ENCODE measurements at regions not wholly inside any gene's neighbourhood (a gene's known extent, or its start where the extent isn't known, plus 50 kb on each side); places are given as distances from the start of the nearest gene placed in this dataset.

DNA sequence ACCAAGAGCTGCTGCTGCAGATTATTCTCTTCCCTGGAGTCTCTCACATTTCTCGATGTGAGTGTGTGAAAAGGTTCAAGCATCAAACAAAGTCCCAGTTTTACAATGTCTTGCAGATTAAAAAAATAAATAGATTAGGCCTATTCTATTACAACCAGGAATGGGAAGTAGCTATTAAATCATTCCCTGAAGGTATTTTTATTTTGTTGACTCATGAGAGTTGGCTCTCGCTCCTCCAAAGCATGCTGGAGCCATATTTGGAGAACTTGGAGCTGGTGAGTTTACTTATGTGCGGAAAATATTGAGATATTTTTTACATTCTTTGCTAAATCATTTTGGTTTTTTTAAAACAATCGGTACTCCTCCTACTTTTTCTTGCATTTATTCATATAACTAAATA, 572.3 kb downstream of the ETNK1 start:
- Histone ChIP-seq H2BK120ac (ENCODE audit: low read depth, low read length, poor library complexity, severe bottlenecking) (no peak overlapping the region), H3K79me2 (ENCODE audit: insufficient read depth, low read length) (no peaks in the 10 kb centered on the region), H4K20me1 (ENCODE audit: control insufficient read depth, insufficient read depth, insufficient read length) (no peaks in the 10 kb centered on the region), H3K79me1 (ENCODE audit: insufficient read depth, low read depth, low read length, poor library complexity, severe bottlenecking) (no peaks in the 10 kb centered on the region), H2AK5ac (ENCODE audit: insufficient read length, low read length) (no peak overlapping the region), H2BK5ac (ENCODE audit: insufficient read length, low read length) (no peak overlapping the region), H4K8ac (replicated peaks; ENCODE audit: insufficient read length, low read depth, low read length) (no peak overlapping the region), H2AFZ (ENCODE audit: low read length) (no peak overlapping the region), H2BK15ac (ENCODE audit: low read depth, low read length) (no peak overlapping the region), H2BK12ac (ENCODE audit: insufficient read length, low read depth, low read length) (no peak overlapping the region), H3K14ac (ENCODE audit: insufficient read depth, low read length) (no peak overlapping the region), H3K9ac (ENCODE audit: extremely low read depth, insufficient read length, low read length) (no peak overlapping the region), H3K27me3 (ENCODE audit: insufficient read depth, low read length) (no peaks in the 10 kb centered on the region), H3K23me2 (ENCODE audit: insufficient read length, low read depth, low read length, poor library complexity, severe bottlenecking) (no peaks in the 10 kb centered on the region), H3K27ac (ENCODE audit: insufficient read length, low read depth, low read length) (no peak overlapping the region), H3T11ph (ENCODE audit: low read length) (no peak overlapping the region), H3K4me2 (ENCODE audit: insufficient read depth, insufficient read length, low read length) (no peak overlapping the region), H3K9me3 (ENCODE audit: control insufficient read depth, low read depth, low read length) (peaks cover 5% of the 10 kb centered on the region), H3K4me1 (ENCODE audit: insufficient read depth, low read length) (no peaks in the 10 kb centered on the region), H4K91ac (ENCODE audit: insufficient read length, low read depth, low read length) (no peak overlapping the region), H2BK20ac (ENCODE audit: low read depth, low read length, poor library complexity, severe bottlenecking) (no peak overlapping the region), H4K5ac (ENCODE audit: insufficient read length, low read depth, low read length) (no peak overlapping the region), H3K56ac (ENCODE audit: insufficient read length, low read depth, low read length) (no peak overlapping the region), H3K4ac (ENCODE audit: low read depth, low read length) (no peak overlapping the region), H3K23ac (ENCODE audit: insufficient read length, low read depth, low read length) (no peak overlapping the region), H3K18ac (ENCODE audit: insufficient read length, low read depth, low read length) (no peak overlapping the region)
- H3K9me3 Mint-ChIP-seq = peaks cover 4 to 7% of the 10 kb centered on the region in 2 experiments; a peak in 4 of 5 replicates
- no peak for DNase-seq
- no peaks in the 10 kb centered on the region for H3K27me3 Mint-ChIP-seq (ENCODE audit: low read depth)
- H3K36me3 Mint-ChIP-seq (ENCODE audit: insufficient read depth in 1 of 3, low read depth in 3 of 3) = peaks cover 0 to 5% (median 0%) of the 10 kb centered on the region in 3 experiments; a peak in 4 of 7 replicates
- no peak overlapping the region for H3K27ac Mint-ChIP-seq
- WGBS (ENCODE audit: extremely low coverage, insufficient read length, low lambda C conversion rate) = no CpG with 5 or more reads among the region's 4 CpGs
- H3K4me1 Mint-ChIP-seq = no peaks in the 10 kb centered on the region
- TF ChIP-seq CTCF (conservative IDR thresholded peaks at IDR 0.05) = no peak
- no peak overlapping the region for H3K4me3 Mint-ChIP-seq
